GM19351 (cell line): ENCODE measurements at regions not wholly inside any gene's neighbourhood (a gene's known extent, or its start where the extent isn't known, plus 50 kb on each side); places are given as distances from the start of the nearest gene placed in this dataset.
"Not testable (repeated sequence)": the region's sequence is repeated elsewhere in the genome, so short reads cannot be mapped to it uniquely, and the experiment has no call there.

Experiments
- ATAC-seq: cut with Tn5 transposase; IDR thresholded peaks from one replicate; pipeline ENCODE4 v1.9.1; 2021; ENCODE audit warnings: mild to moderate bottlenecking, moderate library complexity; ENCODE audit not compliant: unreplicated experiment

DNA sequence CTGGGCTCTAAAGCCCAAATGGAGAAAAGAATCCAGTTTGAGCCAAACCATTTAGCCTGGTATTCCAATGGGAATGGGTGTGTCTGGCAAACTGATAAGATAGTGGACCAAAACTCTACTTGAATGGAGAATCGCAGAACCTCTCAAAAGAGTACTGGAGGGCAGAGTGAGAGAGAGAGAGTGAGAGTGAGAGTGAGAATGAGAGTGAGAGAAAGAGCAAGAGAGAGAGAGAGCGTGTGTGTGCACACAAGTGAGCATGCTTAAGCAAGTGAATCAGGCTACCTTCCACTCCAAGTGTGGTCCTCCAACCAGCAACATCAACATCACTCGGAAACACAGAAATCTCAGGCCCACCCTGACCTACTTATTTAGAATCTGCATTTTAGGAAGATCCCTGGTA is 58.8 kb downstream of the UQCRFS1 start:
- no peak for ATAC-seq

DNA sequence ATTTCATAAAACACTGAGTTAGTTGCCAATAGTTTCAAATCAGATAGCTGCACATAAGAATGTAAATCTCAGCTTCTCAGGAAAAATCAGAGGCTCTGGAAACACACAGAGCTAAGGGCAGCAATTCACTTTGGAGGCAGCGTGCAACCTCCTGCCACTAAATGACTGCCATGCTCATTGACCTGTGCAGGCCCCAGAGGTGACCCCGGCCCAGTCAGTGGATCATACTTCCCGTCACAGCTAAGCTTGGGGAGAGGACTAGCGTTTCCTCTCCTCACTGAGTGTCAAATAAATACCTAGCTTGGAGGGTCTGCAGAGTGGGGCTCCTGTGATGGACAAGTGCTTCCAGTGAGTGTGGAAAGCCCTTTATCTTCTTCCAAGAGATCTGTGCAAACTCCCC is 67.2 kb downstream of the UQCRFS1 start:
- ATAC-seq = no peak

DNA sequence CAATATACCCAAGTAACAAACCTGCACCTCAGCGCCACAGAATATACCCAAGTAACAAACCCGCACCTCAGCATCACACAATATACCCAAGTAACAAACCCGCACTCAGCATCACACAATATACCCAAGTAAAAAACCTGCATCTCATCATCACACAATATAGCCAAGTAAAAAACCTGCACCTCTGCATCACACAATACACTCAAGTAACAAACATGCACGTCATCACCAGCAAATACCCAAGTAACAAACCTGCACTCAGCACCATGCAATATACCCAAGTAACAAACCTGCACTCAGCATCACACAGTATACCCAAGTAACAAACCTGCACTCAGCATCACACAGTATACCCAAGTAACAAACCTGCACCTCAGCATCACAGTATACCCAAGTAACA is 69.8 kb downstream of the UQCRFS1 start:
- ATAC-seq = no peak

DNA sequence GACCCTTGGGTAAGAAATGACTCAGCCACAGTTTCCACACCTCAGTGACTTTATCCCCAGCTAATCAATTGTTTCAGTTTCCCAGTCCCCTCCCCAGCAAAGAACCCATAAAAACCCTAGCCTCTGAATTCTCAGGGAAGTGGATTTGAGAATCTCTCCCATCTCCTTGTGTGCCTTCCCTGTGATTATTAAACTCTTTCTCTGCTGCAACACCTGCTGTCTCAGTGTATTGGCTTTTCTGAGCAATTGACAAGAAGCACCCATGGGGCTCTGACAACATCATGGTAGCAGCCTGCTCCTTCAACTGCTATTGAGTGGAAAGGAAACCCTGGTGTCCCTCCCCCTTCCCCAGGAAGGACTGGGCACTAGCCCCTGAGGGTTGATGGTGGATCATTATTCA is 73.7 kb downstream of the UQCRFS1 start:
- no peak for ATAC-seq

DNA sequence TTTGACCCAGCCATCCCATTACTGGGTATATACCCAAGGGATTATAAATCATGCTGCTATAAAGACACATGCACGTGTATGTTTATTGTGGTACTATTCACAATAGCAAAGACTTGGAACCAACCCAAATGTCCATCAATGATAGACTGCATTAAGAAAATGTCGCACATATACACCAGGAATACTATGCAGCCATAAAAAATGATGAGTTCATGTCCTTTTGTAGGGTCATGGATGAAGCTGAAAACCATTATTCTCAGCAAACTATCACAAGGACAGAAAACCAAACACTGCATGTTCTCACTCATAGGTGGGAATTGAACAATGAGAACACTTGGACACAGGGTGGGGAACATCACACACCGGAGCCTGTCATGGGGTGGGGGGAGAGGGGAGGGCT is 74.7 kb downstream of the UQCRFS1 start:
- ATAC-seq = not testable (repeated sequence)

DNA sequence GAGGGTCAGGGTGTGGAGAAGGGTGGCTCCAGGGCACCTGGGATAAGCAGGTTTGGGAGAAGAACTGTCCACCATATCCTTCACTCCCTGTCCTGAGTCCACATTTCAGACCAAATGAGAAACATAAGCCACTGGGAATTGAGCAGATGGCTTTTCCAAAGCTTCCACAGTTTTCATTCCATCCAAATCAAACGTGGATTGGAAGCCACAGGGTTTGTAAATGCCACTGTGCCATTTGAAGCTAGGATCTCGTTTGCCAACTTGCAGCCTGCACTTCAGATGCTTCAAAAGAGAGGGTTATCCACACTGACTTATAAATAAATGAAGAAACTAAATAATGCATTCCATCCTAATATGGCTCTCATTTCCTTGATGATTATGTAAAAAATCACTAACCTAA is 81.5 kb downstream of the UQCRFS1 start:
- ATAC-seq = no peak

DNA sequence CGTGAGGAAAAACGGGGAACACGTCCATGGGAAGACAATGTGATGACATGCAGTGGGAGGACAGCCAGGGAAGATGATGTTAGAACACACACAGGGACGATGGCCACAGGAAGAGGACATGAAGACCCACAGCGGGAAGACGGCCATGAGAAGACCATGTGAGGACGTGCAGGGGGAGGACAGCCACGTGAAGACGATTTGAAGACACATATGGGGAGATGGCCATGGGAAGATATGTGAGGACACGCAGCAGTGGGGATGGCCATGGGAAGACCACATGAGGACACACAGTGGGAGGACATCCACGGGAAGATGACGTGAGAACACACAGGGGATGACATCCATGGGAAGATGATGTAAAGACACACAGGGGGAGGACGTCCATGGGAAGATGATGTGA is 83.8 kb downstream of the UQCRFS1 start:
- no peak for ATAC-seq

DNA sequence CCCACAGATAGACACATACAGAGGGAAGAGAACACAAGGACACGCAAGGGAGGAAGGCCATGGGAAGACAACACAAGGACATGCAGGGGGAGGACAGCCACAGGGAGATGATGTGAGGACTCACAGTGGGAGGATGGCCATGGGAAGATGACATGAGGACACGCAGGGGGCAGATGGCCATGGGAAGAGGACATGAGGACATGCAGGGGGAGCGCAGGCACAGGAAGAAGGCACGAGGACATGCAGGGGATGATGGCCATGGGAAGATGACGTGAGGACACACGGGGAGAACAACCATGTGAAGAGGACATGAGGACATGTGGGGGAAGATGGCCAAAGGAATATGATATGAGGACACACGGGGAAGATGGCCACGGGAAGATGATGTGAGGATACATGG is 84.7 kb downstream of the UQCRFS1 start:
- no peak for ATAC-seq

DNA sequence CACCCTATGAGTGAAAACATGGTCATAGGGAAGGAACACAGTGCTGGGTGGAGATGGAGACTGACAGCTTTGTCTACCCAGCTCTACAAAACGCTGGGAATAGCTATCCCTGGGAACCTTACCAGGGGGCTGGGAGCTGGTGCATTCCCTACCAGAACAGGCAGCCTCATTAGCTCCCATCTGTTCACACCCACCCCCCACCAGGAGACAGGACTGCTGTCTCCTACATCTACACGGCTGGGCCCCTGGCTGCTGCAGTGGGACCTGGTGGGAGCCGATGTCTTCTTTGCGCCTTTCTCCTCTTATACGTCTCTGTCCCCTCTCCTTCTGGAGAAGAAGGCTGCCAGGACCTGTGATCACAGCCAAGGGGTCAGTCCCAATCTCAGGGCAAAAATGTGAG is 90.8 kb downstream of the UQCRFS1 start:
- no peak for ATAC-seq

DNA sequence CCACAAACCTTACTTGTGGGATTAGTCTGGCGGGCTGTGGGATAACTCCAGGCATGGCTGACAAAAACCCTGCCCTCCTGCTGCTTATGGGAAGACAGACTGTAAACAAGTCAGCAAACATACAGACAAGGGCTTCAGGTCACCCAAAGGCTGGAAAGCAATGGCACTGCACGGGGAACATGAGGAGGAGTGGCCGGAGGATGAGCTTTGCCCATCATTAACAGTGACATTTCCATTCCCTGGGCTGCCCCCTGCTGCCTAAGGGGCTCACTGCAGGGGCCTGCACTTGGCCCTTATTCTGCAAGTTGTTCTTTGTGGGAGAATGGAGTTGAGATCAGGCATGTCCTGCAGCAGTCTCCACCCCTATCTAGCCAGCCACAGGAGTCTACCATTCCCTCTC is 91.3 kb downstream of the UQCRFS1 start:
- ATAC-seq = no peak

DNA sequence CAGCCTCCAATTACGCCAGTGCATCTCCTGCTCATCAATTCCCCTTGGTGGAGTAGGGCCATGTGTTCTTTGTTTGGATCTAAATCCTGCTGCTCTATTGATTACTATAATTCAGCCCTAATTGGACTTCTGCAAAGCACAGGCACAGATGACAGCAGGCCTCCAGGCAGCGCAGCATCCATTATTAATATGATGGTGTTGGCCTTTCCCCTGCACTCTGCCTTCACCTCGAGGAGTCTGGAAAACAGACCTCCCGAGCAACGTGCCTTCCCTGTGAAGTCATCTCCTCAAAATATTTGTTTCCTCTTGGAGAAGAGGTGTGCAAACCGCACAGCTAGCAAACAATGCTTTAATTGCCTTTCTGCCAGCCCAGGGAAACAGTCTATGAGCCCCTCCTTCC is 92.5 kb downstream of the UQCRFS1 start:
- ATAC-seq = no peak

DNA sequence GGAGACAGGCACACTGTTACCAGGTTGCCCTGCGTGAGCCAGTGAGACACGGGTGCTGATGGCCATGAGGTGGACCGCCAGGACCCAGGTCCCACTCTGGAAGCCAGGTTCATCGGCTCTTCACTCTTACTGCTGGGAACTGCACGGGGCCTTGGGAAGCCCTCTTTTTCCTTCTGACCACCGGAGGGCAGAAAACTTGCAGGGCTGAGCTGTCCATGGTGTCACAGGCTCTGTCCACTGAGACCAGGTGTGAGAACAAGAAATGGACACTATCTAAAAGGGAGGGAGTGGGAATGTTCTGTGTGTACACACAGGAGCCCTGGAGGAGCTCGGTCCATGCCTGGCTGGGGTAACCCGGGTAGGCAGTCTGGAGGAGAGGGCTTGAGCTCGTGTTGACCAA is 93.4 kb downstream of the UQCRFS1 start:
- ATAC-seq = no peak

DNA sequence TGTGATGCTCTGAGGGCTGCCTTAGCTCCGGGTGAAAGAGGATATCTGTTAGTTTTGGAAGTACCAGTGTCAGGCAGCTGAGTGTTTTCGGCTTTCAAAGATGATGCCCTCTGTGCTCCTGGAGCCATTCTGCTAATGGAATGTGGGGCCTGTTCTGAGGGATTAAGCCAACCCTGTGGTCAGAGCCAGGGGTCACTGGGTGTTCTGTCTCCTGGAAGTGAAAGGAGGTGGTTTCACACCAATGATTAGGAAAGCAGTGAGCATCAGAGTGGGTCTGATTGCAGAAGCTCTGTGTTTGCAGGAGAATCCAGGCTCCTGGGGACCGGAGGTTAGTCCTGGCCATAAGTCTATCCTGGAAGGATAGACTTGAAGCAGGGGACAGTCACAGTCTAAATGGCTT is 94.6 kb downstream of the UQCRFS1 start:
- no peak for ATAC-seq

DNA sequence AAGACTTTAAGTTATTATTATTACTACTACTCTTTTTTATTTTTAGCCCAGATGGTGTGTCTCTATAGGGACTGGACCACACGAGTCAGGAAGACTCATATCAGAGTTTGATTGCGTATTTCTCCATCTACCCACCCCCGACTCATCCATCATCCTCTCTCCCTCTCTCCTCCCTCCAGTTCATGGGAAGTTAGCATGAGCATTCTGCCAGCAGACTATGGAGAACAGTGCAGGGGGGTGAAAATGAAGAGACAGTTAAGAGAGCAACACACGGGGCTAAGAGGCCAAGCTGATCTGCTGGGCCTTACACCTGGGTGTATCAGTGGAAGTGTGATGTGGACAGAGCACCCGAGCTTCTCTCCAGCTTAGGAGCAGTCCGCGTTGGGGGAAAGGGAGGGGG is 95.0 kb downstream of the UQCRFS1 start:
- no peak for ATAC-seq

DNA sequence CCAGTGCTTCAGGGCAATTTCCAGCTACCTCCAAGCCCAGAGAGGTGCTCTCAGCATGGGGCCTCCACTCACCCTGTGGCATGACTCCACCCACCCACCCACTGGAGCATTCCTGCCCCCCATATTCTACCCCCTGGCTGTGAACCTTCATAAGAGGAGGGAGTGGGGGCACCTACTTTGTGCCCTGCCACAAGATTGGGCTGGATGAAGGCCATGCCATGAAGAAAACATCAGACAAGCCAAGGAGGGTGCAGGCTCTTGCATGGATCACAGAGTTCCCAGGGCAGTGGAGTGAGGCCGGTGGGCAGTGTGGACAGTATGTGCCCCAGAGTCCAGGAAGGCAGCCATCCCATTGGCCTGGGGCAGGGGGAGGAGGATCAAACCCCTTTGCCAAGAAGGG is 97.8 kb downstream of the UQCRFS1 start:
- ATAC-seq = no peak

DNA sequence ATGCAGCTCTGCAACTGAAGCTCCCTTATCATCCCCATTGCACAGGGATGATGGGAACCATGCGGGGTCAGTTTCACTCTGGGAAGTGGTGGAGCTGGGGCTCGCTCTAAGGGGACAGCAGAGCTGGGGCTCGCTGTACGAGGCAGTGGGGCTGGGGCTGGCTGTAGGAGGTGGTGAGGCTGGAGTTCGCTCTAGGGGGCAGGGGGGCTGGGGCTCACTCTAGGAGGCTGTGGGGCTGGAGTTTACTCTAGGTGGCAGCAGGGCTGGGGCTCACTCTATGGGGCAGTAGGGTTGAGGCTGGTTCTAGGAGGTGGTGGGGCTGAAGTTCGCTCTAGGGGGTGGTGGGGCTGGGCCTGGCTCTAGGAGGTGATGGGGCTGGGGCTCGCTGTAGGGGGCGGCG is 99.1 kb downstream of the UQCRFS1 start:
- ATAC-seq = no peak

DNA sequence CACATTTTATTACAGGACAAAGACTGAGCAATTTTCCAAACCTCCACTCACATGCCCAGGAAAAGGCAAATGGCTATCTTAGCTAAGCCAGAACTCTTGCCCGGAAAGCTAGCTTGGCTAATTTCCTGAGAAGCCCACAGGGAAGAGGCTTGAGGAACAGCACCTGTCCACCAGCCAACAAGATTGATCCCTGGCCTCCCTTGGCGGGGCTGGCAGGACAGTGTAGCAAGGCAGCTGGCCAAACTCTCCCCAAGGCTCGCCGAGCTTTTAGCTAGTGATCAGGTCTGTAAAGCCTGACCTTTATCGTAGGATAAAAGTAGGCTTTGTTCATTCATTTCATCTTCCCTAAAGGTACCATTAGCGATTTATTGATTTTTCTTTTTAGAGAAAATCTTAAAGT is 101.4 kb downstream of the UQCRFS1 start:
- ATAC-seq = no peak

DNA sequence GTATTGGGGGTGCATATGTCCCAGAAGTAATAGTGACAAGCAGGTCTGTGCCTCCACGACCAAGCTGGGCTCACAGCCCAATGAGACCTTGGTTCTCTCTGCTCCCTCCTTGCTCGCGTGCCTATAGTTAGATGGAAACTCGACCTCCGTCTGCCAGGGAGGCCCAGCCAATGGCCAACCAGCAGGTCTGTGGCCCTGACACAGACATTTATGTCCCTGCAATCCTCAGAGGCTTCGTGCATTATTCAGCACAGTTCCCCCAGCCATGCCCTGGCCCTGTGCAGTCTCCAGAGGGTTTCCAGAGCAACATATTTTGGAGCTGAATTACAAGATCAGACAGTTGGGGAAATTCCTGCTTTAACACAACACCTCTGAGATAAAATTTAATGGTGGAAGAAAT is 105.1 kb downstream of the UQCRFS1 start:
- ATAC-seq = no peak

DNA sequence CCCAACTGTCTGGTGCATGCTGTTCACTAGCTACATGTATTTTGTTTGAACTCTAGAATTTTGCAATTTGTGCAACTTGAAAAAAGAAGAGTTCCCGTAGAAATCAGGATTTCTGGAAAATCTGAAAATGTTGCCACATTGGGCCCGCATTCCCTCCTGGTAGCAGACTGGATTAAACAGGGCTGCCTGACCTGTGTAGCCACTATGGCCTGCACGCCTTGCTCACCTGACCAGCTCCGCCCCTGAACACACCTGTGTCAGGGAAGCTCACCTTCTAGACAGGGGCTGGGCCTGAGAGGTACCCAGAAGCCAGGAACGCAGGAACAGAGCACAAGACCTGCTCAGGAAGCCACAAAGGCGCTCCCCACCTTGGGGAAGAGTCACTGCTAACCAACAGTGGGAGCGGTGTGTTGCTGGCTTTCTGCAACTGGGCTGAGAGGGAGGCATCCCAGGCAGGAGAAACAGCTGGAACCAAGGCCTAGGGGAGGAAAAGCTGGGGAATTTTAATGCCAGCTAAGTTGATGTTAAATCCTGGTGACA is 106.5 kb downstream of the UQCRFS1 start:
- no peak for ATAC-seq

DNA sequence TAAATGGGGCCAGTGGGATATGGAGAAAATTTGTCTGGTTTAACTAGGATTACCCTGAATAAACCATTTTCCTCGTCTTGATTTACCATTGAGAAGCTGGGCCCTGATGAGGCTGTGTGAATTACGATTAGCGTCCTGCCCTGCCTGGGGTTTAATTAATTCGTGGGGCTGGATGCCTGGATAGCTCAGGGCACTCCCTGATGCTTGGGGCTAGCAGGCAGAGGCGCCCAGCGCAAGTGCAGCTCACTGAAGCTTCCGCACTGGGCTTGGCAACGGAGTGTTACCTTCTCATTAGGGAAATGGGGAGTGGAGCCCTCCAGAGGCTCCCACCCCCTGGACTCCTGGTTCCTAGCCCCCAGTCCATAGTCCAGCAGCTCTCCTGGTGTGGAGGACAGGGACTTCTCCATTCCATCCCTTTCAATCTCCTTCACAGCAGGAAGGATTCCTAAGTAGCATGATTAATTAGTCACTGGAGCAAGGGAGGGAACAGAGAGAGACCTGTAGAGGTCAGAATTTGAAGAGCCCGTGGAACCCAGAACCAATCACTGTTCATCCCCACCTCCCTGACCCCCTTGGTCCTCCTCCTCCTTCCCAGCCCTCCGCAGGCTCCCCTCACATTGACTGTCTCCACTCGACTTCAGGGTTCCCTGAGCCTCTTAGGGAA is 107.2 kb downstream of the UQCRFS1 start:
- ATAC-seq = no peak

DNA sequence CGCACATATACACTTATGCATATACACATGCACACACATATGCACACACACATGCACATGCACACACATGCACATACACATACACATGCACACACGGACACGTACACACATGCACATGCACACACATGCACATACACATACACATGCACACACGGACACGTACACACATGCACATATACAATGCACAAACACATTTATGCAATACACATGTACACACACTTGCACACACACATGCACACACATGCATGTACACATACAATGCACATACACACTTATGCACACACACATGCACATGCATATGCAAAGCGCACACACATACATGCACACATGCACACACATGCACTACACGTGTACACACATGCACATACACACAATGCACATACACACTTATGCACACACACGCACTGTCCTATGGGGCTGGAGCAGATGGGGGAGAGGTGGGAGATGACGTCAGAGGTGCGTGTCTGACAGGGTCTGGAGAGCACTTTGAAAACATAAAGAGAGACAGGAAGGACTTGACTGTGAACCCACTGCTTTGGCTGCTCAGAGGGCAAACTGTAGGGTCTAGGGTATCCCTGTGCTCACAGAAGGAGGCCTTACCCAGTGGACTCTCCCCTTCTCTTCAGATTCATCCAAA is 108.2 kb downstream of the UQCRFS1 start:
- no peak for ATAC-seq

DNA sequence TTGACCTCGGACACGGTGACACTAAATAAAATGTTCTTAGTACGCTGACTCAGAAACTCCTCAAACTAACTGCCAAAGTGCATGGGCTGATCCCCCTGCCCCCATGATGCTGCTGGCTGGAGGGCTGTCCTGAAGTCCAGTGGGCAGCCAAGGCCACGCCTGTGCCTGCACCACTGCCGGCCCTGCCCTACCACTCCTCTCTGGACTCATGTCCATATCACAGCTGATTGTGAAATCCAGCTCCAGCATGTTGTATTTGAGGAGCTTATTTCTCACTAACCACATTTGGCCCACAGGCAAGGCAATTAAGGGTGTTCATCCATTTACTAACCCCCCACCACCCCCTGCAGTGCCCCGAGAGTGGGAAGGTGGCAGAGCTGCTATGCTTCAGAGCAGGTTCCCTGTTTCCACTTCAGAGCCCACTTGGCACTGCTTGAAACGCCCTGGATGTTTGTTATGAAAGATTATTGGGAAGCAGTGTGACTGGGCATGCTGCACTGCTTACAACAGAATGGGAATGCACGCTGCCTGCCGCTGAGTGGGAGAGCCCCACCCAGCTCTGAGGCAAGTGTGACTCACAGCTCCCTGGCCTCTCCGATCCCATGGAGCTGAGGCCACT is 114.0 kb downstream of the UQCRFS1 start:
- no peak for ATAC-seq
